HEK293T (cell line): ENCODE measurements at regions not wholly inside any gene's neighbourhood (a gene's known extent, or its start where the extent isn't known, plus 50 kb on each side); places are given as distances from the start of the nearest gene placed in this dataset.

Experiments
- CTCF ChIA-PET: fragments of 350-600 bp; formaldehyde crosslinking; extraction: SDS; loops from one replicate; lab custom pipeline; 2021; ENCODE audit warnings: antibody characterized with exemption, inconsistent platforms; lab: Yijun Ruan, JAX
- POLR2A ChIA-PET: fragments of 350-600 bp; formaldehyde crosslinking; extraction: SDS; loops from one replicate; lab custom pipeline; 2020; ENCODE audit warnings: antibody characterized with exemption, inconsistent platforms; lab: Yijun Ruan, JAX
- DNase-seq: peaks from one replicate; pipeline ENCODE4 v3.0.0; 2012; ENCODE audit warnings: mixed read lengths; ENCODE audit errors: extremely low spot score
- ARNT ChIP-seq: fragments of 450-650 bp; IDR thresholded peaks from 2 replicates; pipeline ENCODE4 v1.6.1; 2017; ENCODE audit warnings: mild to moderate bottlenecking
- BHLHE40 ChIP-seq: fragments of 450-650 bp; IDR thresholded peaks from 2 replicates; pipeline ENCODE4 v1.6.1; 2016; ENCODE audit warnings: mild to moderate bottlenecking, moderate library complexity, borderline replicate concordance
- CTBP1 ChIP-seq: fragments of 450-650 bp; IDR thresholded peaks from 2 replicates; pipeline ENCODE4 v1.6.1; 2016; ENCODE audit warnings: borderline replicate concordance
- ELF4 ChIP-seq: fragments of 450-650 bp; IDR thresholded peaks from 2 replicates; pipeline ENCODE4 v1.6.1; 2017; ENCODE audit warnings: antibody characterized with exemption
- FOXA1 ChIP-seq: fragments of 450-650 bp; IDR thresholded peaks from 2 replicates; pipeline ENCODE4 v1.6.1; 2016; ENCODE audit warnings: mild to moderate bottlenecking
- FOXK2 ChIP-seq: fragments of 450-650 bp; IDR thresholded peaks from 2 replicates; pipeline ENCODE4 v1.6.1; 2016; ENCODE audit warnings: mild to moderate bottlenecking
- FOXM1 ChIP-seq: fragments of 450-650 bp; IDR thresholded peaks from 2 replicates; pipeline ENCODE4 v1.6.1; 2017; ENCODE audit warnings: mild to moderate bottlenecking, borderline replicate concordance
- HDGF ChIP-seq: fragments of 450-650 bp; IDR thresholded peaks from 2 replicates; pipeline ENCODE4 v1.6.1; 2017; ENCODE audit warnings: antibody characterized with exemption, borderline replicate concordance
- L3MBTL2 ChIP-seq: fragments of 450-650 bp; conservative IDR thresholded peaks from 2 replicates; pipeline ENCODE4 v1.6.1; 2016; ENCODE audit warnings: mild to moderate bottlenecking
- LEF1 ChIP-seq: fragments of 450-650 bp; IDR thresholded peaks from 2 replicates; pipeline ENCODE4 v1.6.1; 2017; ENCODE audit warnings: mild to moderate bottlenecking, borderline replicate concordance
- NFRKB ChIP-seq: fragments of 450-650 bp; IDR thresholded peaks from 2 replicates; pipeline ENCODE4 v1.6.1; 2016; ENCODE audit warnings: mild to moderate bottlenecking, moderate library complexity
- PKNOX1 ChIP-seq: fragments of 450-650 bp; IDR thresholded peaks from 2 replicates; pipeline ENCODE4 v1.6.1; 2016
- SP1 ChIP-seq: fragments of 450-650 bp; IDR thresholded peaks from 2 replicates; pipeline ENCODE4 v1.6.1; 2017
- SUZ12 ChIP-seq: fragments of 450-650 bp; IDR thresholded peaks from 2 replicates; pipeline ENCODE4 v1.6.1; 2016; ENCODE audit warnings: mild to moderate bottlenecking
- TARDBP ChIP-seq: fragments of 450-650 bp; IDR thresholded peaks from 2 replicates; pipeline ENCODE4 v1.6.1; 2016
- ZNF384 ChIP-seq: fragments of 450-650 bp; IDR thresholded peaks from 2 replicates; pipeline ENCODE4 v1.6.1; 2016

- no peak for DNase-seq
- ChIA-PET POLR2A (no interaction called here), CTCF (no interaction called here)
- TF ChIP-seq LEF1, result no peak
- TF ChIP-seq PKNOX1, result no peak
- no peak for TF ChIP-seq FOXA1
- TF ChIP-seq ELF4, result no peak
- TF ChIP-seq NFRKB, result no peak
- TF ChIP-seq SP1, result no peak
- TF ChIP-seq FOXK2, result no peak
- TF ChIP-seq BHLHE40, result no peak
- no peak for TF ChIP-seq ARNT
- TF ChIP-seq HDGF, result no peak
- TF ChIP-seq SUZ12, result no peak
- no peak for TF ChIP-seq FOXM1
- no peak for TF ChIP-seq L3MBTL2
- no peak for TF ChIP-seq TARDBP
- no peak for TF ChIP-seq ZNF384
- TF ChIP-seq CTBP1, result no peak
These were observed 80.8 kb upstream of the METRNL start for GRCh38 chr17:82998637-82999036.

- no peak for DNase-seq
- ChIA-PET CTCF (no interaction called here), POLR2A (no interaction called here)
- no peak for TF ChIP-seq NFRKB
- TF ChIP-seq CTBP1, result no peak
- TF ChIP-seq L3MBTL2, result no peak
- TF ChIP-seq HDGF, result no peak
- TF ChIP-seq FOXK2, result no peak
- TF ChIP-seq LEF1, result no peak
- no peak for TF ChIP-seq ARNT
- no peak for TF ChIP-seq SUZ12
- no peak for TF ChIP-seq BHLHE40
- TF ChIP-seq PKNOX1, result no peak
- no peak for TF ChIP-seq FOXM1
- TF ChIP-seq TARDBP, result no peak
- no peak for TF ChIP-seq ZNF384
- TF ChIP-seq ELF4, result no peak
- no peak for TF ChIP-seq FOXA1
- TF ChIP-seq SP1, result no peak
These were observed 78.7 kb upstream of the METRNL start for GRCh38 chr17:83000738-83001137.

GRCh38 chr17:83002118-83002805, 77.1 kb upstream of the METRNL start:
- no peak for DNase-seq
- TF ChIP-seq NFRKB (no peak), LEF1 (no peak), ELF4 (no peak), ARNT (no peak), BHLHE40 (no peak), CTBP1 (no peak), SUZ12 (no peak), TARDBP (no peak), FOXK2 (no peak), L3MBTL2 (no peak), FOXM1 (no peak)
- ChIA-PET POLR2A (no interaction called here), CTCF (no interaction called here)

- TF ChIP-seq CTBP1, result no peak
- TF ChIP-seq BHLHE40, result no peak
- TF ChIP-seq NFRKB, result no peak
- no peak for TF ChIP-seq FOXK2
- no peak for TF ChIP-seq FOXM1
- TF ChIP-seq SUZ12, result no peak
- no peak for TF ChIP-seq ELF4
- DNase-seq, result no peak
- CTCF ChIA-PET, result no interaction called here
- POLR2A ChIA-PET, result interaction anchor here (0.6 kb wide), 1 partner anchor 532 kb away, joined by 3 read pairs; no protein-coding TSS in a partner anchor
These were observed 74.5 kb upstream of the METRNL start for GRCh38 chr17:83004791-83005380.

GRCh38 chr17:83005639-83006038, 73.8 kb upstream of the METRNL start:
- ChIA-PET CTCF (no interaction called here), POLR2A (no interaction called here)
- no peak for TF ChIP-seq SP1
- no peak for TF ChIP-seq L3MBTL2
- no peak for TF ChIP-seq TARDBP
- TF ChIP-seq NFRKB, result no peak
- TF ChIP-seq FOXM1, result no peak
- TF ChIP-seq FOXK2, result no peak
- no peak for TF ChIP-seq PKNOX1
- TF ChIP-seq BHLHE40, result no peak
- no peak for TF ChIP-seq SUZ12
- TF ChIP-seq HDGF, result no peak
- no peak for TF ChIP-seq FOXA1
- TF ChIP-seq ARNT, result no peak
- no peak for DNase-seq
